C4-2B (cell line): ENCODE measurements at regions not wholly inside any gene's neighbourhood (a gene's known extent, or its start where the extent isn't known, plus 50 kb on each side); places are given as distances from the start of the nearest gene placed in this dataset.

Source experiments
- CTCF ChIP-seq: fragments of 450-650 bp; conservative IDR thresholded peaks from 2 replicates; pipeline ENCODE4 v1.5.1; 2017; ENCODE audit warnings: mild to moderate bottlenecking
- ZFX ChIP-seq: fragments of 450-650 bp; IDR thresholded peaks from 2 replicates; pipeline ENCODE4 v1.6.1; 2017

- TF ChIP-seq CTCF (no peak), ZFX (no peak)
Measured at GRCh38 chr11:128067780-128068179, 519.6 kb downstream of the ETS1 start.
